ENCODE measurements at regions not wholly inside any gene's neighbourhood (a gene's known extent, or its start where the extent isn't known, plus 50 kb on each side); places are given as distances from the start of the nearest gene placed in this dataset.

- TF ChIP-seq POLR2AphosphoS5 (IDR thresholded peaks at IDR 0.05; ENCODE audit: low read depth, low read length), result no peak
- no peak for TF ChIP-seq CTCF (IDR thresholded peaks at IDR 0.05)
Measured at GRCh38 chr15:87633525-87633924, 623.0 kb downstream of the NTRK3 start.
